ENCODE measurements at regions not wholly inside any gene's neighbourhood (a gene's known extent, or its start where the extent isn't known, plus 50 kb on each side); places are given as distances from the start of the nearest gene placed in this dataset.

GRCh38 chr5:8102714-8103113, 233.8 kb downstream of the MTRR start:
- TF ChIP-seq E2F4 (CRISPR knock-in tag; IDR thresholded peaks at IDR 0.05; ENCODE audit: borderline replicate concordance, low read depth) (no peak), GABPB1 (CRISPR knock-in tag; IDR thresholded peaks at IDR 0.05) (no peak), NR1H2 (CRISPR knock-in tag; IDR thresholded peaks at IDR 0.05) (no peak), CTCF (IDR thresholded peaks at IDR 0.05) (no peak), FOXK1 (CRISPR knock-in tag; IDR thresholded peaks at IDR 0.05) (no peak), ZNF317 (CRISPR knock-in tag; IDR thresholded peaks at IDR 0.05; ENCODE audit: borderline replicate concordance, low read depth) (no peak)
